Thyroid gland (tissue), 4 donors: ENCODE measurements at regions not wholly inside any gene's neighbourhood (a gene's known extent, or its start where the extent isn't known, plus 50 kb on each side); places are given as distances from the start of the nearest gene placed in this dataset.

Experiments used
- DNase-seq, 2 donors: peaks; one replicate each; pipeline ENCODE4 v3.0.0-alpha.2; 2019
- H3K27ac ChIP-seq, 3 donors: fragments of 200-600 bp; sonication (generic); 1 replicate in 2 of 3; 2 replicates in 1 of 3; pipeline ENCODE4 v1.5.1; 2016 to 2019; ENCODE audit warnings: mild to moderate bottlenecking in 1 of 3, moderate library complexity in 1 of 3
- H3K27me3 ChIP-seq: fragments of 200-600 bp; sonication (generic); one replicate; pipeline ENCODE4 v1.5.1; 2019
- H3K36me3 ChIP-seq, 2 donors: fragments of 200-600 bp; sonication (generic); one replicate each; pipeline ENCODE4 v1.5.1; 2016 to 2019
- H3K4me1 ChIP-seq, 2 donors: fragments of 200-600 bp; sonication (generic); one replicate each; pipeline ENCODE4 v1.5.1; 2017 to 2019
- H3K4me3 ChIP-seq, 3 donors: fragments of 200-600 bp; sonication (generic); replicated peaks in 1 of 3; 1 replicate in 2 of 3; 2 replicates in 1 of 3; pipeline ENCODE4 v1.5.1; 2016; ENCODE audit warnings: mild to moderate bottlenecking in 1 of 3
- H3K9me3 ChIP-seq: fragments of 200-600 bp; sonication (generic); one replicate; pipeline ENCODE4 v1.5.1; 2017
- CTCF ChIP-seq, 6 experiments: fragments of 200-600 bp in 3 of 6; fragments of 450-650 bp in 3 of 6; sonication (generic) in 3 of 6; IDR thresholded peaks; one replicate each; pipeline ENCODE4 v1.5.1; 2016 to 2019; ENCODE audit warnings: antibody characterized with exemption in 6 of 6, mild to moderate bottlenecking in 2 of 6, inconsistent platforms in 1 of 6, moderate library complexity in 1 of 6
- POLR2A ChIP-seq, 2 donors: fragments of 450-650 bp; IDR thresholded peaks; one replicate each; pipeline ENCODE4 v1.6.1; 2017; ENCODE audit warnings: antibody characterized with exemption in 2 of 2, mild to moderate bottlenecking in 2 of 2, moderate library complexity in 1 of 2
- WGBS, 2 donors: methylation state at CpG; one replicate each; pipeline ENCODE4 v1.1.5; 2017; 5-methylcytosine and 5-hydroxymethylcytosine counted together
- intact Hi-C: fragments of 100-400 bp; cut with DNase I; formaldehyde crosslinking; loops from one replicate; pipeline ENCODE4 v1.15.1; 2023

DNA sequence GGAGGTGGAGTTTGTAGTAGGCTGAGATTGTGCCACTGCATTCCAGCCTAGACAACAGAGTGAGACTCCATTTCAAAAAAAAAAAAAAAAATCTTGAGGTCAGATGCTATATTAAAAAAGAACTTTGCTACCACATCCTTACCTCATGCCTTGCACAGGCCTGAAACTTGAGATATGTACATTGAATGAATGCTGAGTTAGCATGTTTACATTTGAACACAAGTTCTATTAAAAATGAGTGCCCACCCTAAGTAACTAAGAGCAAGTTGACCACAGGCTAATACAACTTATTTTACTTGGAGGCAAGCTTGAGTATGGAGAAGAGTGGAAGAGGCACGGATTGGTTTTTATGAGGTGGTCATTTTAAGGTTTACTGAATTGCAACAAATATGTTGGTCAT, 276.6 kb upstream of the GATB start:
- H3K4me1 ChIP-seq = no peaks in the 10 kb centered on the region
- DNase-seq = no peak
- H3K9me3 ChIP-seq = no peaks in the 10 kb centered on the region
- H3K27ac ChIP-seq = no peak overlapping the region
- no peaks in the 10 kb centered on the region for H3K27me3 ChIP-seq
- H3K36me3 ChIP-seq = no peaks in the 10 kb centered on the region
- intact Hi-C loops = no loop called here
- TF ChIP-seq CTCF (IDR thresholded peaks at IDR 0.05) (no peak), POLR2A (IDR thresholded peaks at IDR 0.05) (no peak)
- no peak overlapping the region for H3K4me3 ChIP-seq
- 95 to 98% methylated on average over 1 of the region's 1 CpG for WGBS, 2 donors

- DNase-seq = no peak
- Histone ChIP-seq H3K9me3 (no peaks in the 10 kb centered on the region), H3K4me3 (no peak overlapping the region), H3K27ac (no peak overlapping the region), H3K27me3 (no peaks in the 10 kb centered on the region), H3K4me1 (no peaks in the 10 kb centered on the region), H3K36me3 (no peaks in the 10 kb centered on the region)
- intact Hi-C loops = no loop called here
- TF ChIP-seq CTCF (IDR thresholded peaks at IDR 0.05) = no peak
- no peak for TF ChIP-seq POLR2A (IDR thresholded peaks at IDR 0.05)
- 90 to 93% methylated on average over 6 of the region's 6 CpGs for whole genome bisulfite sequencing, 2 donors
These were observed 272.8 kb upstream of the GATB start for GRCh38 chr4:152033621-152034020.

DNA sequence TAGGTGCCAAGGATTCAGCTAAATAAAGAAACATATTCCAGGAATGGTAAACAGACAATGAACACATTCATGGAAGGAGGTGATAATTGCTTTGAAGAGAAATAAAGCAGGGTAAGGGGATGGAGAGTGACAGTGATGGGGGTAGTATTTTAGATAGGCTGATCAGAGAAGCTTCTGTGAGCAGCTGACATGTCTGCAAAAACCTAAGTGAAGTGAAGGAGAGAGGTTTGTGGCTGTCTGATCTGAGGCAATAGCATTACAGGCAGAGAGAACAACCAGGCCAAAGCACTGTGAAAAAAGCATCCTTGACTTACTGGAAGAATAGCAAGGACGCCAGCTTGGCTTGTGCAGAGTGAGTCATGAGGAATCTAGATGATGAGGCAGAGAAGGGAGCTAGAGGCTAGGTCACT, 271.9 kb upstream of the GATB start:
- DNase-seq = no peak
- intact Hi-C loops = no loop called here
- Histone ChIP-seq H3K27ac (no peak overlapping the region), H3K27me3 (no peaks in the 10 kb centered on the region), H3K9me3 (no peaks in the 10 kb centered on the region), H3K4me3 (no peak overlapping the region), H3K36me3 (no peaks in the 10 kb centered on the region), H3K4me1 (no peaks in the 10 kb centered on the region)
- 79 to 86% methylated on average over 1 of the region's 1 CpG for WGBS, 2 donors
- no peak for TF ChIP-seq POLR2A (IDR thresholded peaks at IDR 0.05)
- no peak for TF ChIP-seq CTCF (IDR thresholded peaks at IDR 0.05)

- intact Hi-C loops = no loop called here
- Histone ChIP-seq H3K27me3 (no peaks in the 10 kb centered on the region), H3K4me3 (no peak overlapping the region), H3K4me1 (no peaks in the 10 kb centered on the region), H3K9me3 (no peaks in the 10 kb centered on the region), H3K27ac (no peak overlapping the region), H3K36me3 (no peaks in the 10 kb centered on the region)
- DNase-seq = no peak
- WGBS, 2 donors = 87 to 91% methylated on average over 6 of the region's 6 CpGs
- TF ChIP-seq CTCF (IDR thresholded peaks at IDR 0.05) = no peak
- TF ChIP-seq POLR2A (IDR thresholded peaks at IDR 0.05) = no peak
These were observed 268.8 kb upstream of the GATB start for GRCh38 chr4:152029631-152030030.

GRCh38 chr4:152028131-152028530, 267.3 kb upstream of the GATB start:
- no peaks in the 10 kb centered on the region for H3K36me3 ChIP-seq
- WGBS, 2 donors = 96 to 97% methylated on average over 1 of the region's 1 CpG
- no peak overlapping the region for H3K4me3 ChIP-seq
- H3K27ac ChIP-seq = no peak overlapping the region
- TF ChIP-seq CTCF (IDR thresholded peaks at IDR 0.05) = no peak
- no peak for TF ChIP-seq POLR2A (IDR thresholded peaks at IDR 0.05)
- no peaks in the 10 kb centered on the region for H3K9me3 ChIP-seq
- intact Hi-C loops = no loop called here
- DNase-seq = no peak
- no peaks in the 10 kb centered on the region for H3K27me3 ChIP-seq
- H3K4me1 ChIP-seq = no peaks in the 10 kb centered on the region
